GM21360 (cell line): ENCODE measurements at regions not wholly inside any gene's neighbourhood (a gene's known extent, or its start where the extent isn't known, plus 50 kb on each side); places are given as distances from the start of the nearest gene placed in this dataset.

Experiments used
- ATAC-seq: cut with Tn5 transposase; IDR thresholded peaks from one replicate; pipeline ENCODE4 v1.9.1; 2021; ENCODE audit warnings: mild to moderate bottlenecking, moderate library complexity; ENCODE audit not compliant: unreplicated experiment

DNA sequence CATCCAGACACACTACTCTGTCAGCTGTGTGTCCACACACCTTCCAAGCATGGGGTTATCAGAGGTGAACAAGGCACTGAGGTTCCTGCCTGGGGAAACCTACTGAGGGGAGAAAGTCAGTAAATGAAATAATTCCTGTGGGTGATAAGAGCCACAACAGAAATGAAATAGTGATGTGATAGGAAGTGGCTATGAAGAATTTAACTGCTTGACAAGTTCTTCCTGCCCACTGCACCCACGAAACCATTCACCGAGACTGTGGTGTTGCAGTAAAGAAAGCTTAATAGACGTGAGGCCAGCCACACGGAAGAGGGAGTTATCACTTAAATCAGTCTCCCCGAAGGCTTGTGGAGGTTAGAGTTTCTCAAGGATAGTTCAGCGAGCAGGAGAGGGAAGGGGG lies 353.1 kb downstream of the UQCRFS1 start:
- no peak for ATAC-seq

DNA sequence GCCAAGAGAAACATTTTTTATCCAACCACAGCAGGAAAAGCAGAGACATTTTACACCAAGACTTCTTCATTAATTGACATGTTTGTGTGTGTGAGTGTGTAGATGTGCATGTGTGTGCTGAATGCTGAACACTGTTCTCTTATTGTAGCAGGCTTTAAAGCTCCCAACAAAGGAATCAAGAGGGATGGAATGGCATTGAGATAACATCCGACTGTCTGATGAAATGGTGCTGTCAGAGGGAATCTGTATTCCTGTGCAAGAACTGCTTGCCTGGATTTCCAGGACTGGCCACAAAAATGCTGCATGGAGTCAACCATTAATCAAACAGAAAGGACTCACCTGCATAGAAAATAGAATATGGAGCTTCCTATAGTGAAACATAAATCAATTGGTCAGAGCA lies 354.0 kb downstream of the UQCRFS1 start:
- ATAC-seq, result no peak

DNA sequence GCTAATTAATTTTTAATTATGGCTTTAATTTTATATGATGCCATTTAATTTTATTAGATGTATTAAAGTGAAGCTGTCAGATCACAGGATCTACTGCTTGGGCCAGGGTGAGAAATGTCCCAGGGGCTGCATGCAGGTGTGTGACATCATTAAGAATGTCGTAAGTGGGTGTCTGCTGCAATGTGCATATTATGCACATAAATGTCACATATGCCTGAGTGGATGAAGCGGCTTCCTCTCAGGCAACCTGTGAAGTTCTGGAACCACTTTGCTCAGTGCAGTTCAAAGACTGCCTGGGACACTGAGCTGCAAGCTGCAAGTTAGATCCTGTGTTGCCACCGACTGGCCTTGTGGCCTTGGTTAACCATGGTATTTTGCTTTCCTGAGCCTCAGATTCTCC lies 355.0 kb downstream of the UQCRFS1 start:
- ATAC-seq, result no peak

DNA sequence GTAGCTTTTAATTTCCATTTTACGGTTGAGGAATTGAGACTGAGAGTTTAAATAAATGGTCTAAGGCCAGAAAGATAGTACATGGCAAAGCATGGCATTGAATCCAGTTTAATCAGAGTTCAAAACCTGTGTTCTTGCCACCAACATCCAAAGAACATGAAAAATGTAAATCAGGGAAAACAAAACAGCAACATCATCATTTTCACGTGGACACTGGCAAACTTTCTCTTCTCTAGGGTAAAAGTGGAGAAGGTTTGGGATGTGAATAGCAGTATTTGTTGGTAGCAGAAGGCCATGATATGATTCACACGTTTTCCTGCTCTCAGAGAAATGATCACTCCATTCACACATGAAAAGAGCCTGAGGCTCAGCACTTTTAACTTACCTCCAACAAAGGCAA lies 357.7 kb downstream of the UQCRFS1 start:
- no peak for ATAC-seq

DNA sequence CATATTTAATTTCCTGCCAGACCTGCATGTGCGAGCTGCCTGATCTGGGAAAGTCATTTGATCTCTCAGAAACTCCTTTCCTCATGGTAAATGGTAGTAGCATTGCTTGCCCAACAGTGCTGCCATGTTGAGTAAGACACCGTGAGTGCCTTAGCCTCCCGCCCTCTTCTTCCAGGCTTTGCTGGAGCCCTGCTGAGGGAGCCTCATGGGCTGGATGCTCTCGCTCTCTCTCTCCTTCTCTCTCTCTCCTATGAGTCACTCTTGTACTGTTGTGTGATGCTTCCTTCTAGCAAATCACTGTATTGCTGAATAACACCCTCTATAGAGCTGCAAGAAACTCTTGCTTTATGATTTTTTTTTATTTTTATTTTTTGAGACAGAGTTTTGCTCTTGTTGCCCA lies 365.5 kb downstream of the UQCRFS1 start:
- no peak for ATAC-seq

DNA sequence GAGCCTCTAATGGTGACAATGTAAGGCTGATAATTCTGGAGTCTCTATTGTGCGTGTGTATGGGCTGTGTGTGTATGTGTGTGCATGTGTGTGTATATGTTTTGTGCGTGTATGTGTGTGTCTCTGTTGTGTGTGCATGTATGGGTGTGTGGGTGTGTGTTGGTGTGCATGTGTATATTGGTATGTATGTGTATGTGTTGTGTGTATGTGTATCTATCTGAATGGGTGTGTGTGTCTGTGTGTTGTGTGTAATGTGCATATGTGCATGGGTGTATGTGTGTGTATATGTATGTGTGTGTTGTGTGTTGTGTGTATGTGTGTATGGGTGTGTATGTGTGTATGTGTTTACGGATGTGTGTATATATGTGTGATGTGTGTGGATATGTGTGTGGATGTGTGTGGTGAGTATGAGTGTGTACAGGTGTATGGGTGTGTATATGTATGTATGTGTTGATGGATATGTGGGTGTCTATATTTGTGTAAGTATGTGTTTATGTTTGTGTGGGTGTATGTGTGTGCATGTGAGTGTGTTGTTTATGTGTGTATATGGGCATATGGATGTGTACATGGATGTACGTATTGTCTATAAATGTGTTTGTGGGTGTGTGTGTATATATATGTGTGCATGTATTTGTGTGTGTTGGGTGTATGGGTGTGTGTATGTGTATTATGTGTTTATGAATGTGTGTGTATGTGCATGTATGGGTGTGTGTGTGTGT lies 366.7 kb downstream of the UQCRFS1 start:
- no peak for ATAC-seq

DNA sequence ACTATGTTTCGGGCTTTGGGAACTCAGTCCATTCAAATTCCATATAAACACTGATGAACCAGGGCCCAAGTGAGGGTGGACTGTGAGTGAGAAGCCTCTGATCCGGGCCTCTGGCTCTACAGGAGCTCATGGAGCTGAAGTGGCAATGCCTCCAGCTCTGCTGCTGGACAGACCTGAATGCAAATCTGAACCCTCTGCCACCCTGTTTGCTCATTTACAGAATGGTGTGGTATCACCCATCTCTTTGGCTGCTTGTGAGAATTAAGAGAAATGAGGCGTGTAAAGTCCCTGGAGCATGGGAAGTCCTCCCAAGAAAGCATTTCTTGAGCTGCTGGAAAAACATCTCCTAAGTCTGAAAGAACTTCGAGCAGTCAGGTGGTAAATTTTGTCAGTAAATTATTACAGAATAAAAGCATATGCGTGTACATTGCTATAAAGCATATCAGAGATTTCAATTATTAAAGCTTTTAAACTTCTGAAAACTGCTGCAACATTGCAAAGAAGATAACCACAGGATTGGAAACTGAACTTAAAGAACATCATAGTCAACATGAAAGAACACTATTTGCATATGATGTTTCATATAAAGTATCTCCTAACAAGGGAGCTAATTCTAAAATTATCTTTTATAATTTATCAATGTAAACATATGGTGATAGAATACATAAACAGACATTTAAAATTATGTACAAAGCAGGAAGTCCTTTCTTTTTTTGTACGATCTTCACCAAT lies 369.0 kb downstream of the UQCRFS1 start:
- ATAC-seq, result no peak

DNA sequence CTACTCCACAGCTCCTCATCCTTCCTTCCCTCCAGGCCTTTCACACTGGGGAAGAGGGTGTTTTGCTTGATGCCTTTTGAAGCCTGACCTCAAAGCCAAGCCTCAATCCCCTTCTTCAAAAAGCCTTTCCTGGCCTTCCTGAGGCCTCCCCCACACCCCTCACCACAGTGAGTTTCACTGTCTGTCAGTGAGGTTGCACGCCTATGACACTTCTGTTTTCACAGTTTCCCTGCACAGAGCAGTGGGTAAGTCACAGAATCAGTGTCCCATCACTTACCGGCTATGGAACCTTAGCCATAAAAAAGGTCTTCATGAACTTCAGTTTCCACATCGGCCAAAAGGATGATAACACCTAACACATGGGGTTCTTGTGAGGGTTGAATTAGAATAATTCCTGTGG lies 371.4 kb downstream of the UQCRFS1 start:
- ATAC-seq, result no peak

DNA sequence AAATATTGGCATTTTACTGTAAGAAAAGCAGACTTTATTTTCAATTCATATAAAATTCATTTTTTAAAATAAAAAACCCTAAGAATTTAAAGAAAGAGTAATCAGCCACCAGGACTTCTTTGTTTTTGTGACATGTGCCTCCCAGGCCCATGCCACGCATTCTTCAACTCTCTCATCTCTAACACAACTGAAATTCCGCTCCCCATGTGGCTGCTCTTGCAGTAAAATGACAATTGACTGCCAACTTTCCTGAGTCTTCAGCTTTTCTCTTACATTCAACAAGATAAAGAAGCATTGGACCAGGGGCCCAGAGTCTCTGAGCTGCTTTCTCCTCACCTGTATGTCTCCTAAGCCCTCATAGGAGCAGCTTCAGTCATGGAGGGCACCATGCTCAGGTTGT lies 372.1 kb downstream of the UQCRFS1 start:
- ATAC-seq, result no peak

DNA sequence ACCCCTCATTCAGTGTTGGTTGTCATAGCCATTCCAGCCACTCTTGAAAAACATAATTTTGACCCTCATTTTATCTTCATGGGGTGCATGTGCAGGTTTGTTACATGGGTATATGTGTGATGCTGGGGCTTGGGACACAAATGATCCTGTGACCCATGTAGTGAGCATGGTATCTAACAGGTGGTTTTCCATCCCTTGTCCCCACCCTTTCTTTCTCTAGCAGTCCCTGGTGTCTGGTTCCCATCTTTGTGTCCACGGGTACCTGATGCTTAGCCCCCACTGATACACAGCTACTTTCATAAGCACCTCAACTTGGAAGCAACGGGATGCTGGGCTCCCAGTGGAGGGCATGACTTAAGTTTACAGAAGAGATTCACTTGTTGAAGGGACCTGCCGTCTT lies 373.5 kb downstream of the UQCRFS1 start:
- ATAC-seq, result no peak

DNA sequence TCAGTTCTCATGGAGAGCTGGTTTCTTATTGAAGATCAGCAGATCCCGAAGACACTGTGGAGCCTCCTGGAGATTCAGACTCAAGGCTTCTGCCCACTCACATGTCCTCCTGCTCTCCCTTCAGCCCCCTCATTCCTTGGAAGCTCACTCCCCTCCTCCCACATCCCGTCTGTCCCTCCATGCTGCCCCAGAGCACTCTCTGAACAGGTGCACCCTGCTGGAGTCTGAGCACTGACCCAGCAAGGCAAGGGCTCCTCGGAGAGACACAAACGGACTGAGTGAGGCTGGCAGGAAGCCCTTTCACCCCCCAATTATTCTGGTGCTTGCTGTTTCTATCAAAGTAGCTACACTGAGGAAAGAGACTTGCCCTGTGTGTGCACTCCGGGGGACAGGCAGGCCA lies 374.0 kb downstream of the UQCRFS1 start:
- ATAC-seq, result no peak

DNA sequence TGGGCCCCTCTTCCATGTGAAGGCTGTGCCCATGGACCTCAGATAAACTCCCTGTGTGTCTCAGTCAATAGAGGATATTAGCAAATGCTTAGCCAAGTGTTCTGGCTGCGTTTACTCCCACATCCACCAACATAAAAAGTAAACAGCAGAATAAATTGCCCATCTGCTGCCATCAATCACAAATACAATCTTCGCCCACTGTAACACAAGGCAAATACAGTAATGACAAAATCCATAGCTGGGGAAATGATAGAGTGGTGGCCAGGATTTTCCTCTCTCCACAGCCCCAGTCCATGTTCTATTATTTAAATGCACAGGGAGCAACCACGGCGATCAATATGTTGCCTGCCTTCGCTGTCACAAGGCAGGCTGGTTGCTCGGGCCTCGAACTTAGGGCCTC lies 376.5 kb downstream of the UQCRFS1 start:
- no peak for ATAC-seq

DNA sequence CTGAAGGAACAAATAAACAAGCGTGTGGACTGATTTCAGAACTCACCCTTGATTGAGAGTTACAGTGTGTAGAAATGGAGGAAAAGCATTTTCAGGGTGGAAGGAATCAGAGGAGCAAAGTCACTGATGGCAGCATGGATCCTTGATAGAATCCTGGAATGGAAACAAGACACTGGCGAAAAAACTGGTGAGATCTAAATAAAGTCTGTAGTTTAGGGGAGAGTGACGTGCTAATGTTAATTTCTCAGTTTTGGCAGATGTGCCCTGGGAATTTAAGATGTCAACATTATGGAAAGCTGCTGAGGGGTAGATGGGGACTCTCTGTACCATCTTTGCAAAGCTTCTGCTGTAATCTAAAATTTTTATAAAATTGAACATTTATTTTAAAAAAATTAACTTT lies 378.0 kb downstream of the UQCRFS1 start:
- ATAC-seq, result no peak

DNA sequence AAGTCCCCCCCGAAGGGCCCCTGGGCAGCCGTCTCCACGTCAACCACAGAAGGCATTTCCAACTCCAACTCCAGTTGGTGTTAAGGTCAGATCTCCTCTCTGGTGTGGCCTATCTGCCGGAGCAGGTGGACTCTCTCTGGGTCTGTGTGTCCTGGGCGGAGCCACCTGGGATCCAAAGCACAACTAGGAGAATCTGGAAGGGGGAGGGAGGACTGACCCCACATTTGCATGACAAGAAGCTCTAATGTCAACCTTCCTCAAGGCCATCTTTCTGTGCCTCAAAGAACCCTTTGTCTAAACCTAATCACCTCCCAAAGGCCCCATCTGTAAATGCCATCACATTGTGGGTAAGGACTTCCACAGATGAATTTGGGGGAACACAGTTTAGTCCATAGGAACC lies 381.5 kb downstream of the UQCRFS1 start:
- ATAC-seq, result no peak

DNA sequence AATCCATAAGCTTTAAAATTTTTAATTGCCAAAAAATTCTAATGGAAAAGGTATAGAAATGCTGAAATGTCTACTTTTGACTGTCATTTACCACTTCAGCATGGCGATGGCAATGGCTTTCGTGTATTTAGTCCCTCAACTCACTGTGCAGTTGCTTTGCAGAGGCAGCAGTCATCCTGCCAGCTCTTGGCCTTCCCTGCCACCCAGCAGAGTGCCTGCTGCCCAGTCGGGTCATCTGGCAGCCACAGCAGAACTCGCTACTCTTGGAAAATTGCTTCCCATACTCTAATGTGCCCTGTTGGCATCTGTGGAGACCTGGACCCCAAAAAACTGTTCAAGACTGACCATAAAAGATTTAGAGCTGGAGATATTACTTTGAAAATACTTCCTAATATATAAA lies 383.2 kb downstream of the UQCRFS1 start:
- ATAC-seq, result no peak

DNA sequence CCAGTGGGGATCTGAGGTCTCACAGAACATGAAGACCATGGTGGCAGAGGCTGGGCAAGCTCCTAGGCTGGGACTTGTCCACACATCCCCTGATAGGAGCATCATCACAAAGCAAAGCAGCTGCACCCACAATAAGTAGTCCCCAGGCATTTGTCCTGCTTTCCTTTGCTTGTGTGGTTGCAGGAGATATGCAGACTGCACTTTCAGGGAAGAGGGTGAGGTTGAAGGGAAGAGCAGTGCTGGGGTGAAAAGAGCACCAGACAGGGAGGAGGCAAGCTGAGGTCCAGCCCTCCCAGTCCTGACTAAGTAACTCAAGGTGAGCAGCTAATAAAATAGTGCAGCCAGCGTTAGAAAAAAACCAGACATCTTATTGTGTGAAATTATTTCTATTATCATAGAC lies 383.6 kb downstream of the UQCRFS1 start:
- no peak for ATAC-seq

DNA sequence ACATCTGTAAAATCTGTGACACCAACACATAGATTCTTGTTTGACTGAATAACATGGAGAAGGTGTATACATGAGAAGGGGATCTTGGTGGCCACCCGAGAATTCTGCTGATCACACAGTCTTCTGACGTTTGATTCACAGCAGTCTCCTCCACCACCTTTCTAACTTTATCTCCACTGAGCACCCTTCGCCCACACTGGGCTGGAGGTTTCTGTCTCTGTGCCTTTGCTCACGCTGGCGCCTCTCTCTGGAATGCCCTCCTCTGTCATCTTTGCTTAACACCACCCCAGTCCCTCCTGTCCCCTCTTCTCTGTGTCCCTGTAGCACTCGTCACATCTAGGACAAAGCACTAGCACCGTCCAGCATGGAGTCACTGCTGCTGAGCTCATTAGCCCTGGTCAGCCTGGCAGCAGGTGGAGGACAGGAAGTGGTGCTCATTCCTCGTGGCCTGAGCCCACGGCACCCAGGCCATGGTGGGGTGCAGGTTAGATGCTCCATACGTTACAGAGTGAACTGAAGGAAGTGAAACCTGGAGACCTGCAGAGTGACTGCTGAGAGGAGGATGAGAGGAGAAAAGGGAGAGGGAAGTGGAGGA lies 384.6 kb downstream of the UQCRFS1 start:
- ATAC-seq, result no peak

DNA sequence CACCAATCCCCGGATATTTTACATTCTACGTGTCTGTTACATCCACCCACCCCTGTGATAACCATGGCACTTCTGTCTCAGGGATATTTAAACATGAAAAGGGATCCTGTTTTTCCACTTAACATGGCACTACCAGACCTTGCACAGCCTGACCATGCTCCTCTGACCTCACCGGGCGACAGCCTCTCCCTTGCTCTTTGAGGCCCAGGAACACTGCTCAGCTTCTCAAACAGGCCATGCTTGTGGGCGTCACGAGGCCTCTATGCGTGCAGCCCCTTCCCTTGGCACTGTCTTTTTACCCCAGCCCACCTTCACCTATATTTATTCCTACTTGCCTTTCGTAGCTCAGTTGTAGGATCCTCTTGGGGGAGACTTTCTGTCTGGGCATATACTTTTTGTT lies 385.6 kb downstream of the UQCRFS1 start:
- no peak for ATAC-seq

DNA sequence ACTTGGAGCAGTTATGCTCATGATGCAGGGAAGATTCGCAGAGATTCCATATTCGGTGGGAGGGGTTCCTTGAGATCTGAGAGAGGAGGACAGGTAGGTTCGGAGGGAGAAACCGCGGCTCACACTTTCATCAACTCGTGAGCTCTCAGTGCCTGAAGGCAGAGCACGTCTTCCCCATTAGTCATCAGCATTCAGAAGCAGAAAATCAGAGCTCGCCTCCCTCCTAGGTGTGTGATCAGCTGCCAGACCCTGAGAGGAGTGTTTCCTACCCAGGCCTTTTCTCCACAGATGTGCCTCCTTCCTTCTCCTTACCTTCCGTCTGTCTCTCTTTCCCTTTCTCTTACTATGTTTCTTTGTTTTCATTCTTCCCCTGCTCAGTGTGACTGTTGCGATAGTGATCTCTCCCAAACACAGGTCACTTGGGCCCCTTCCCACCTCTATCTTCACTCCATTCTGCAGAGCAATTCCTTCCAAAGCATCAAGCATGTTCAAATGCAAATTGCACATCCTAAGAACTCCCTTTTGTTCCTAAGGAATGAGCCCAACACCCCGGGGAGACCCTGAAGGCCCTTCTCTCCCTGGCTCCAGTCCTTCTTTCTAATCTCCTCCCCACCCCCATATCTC lies 389.5 kb downstream of the UQCRFS1 start:
- no peak for ATAC-seq

DNA sequence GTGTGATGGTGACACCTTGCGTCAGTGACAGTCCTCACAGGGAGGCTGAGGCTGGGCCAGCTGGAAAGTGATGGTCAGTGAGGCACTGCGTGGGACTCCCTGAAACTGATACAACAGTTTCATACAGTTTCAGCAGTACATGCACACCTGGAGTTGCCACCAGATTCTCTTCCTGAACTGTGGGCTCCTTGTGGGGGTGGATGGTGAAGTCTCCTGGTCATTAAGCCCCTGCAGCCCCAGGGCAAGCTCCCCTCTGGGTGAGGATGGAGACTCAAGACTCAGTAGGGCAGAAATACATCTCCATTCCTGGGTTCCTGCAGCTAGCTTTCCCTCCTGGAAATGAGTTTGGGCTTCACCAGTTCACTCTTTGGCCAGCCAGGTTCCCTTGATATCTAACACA lies 392.7 kb downstream of the UQCRFS1 start:
- ATAC-seq, result no peak

DNA sequence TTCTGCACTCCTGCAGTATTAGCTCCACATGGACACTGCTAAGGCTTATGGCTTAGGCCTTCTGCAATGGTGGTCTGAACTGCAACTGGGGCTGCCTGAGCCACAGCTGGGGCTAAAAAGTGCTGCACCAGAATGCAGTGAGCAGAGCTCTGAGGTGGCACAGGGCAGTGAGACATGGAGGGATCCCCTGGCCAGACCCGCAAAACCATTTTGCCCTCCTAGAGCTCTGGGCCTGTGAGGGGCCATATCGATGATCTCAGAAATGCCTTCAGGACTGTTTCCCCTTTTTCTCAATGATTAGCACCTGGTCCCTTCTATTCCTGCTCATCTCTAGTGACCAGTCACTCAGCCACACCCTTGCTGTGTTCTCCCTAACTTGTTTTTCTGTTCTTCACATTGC lies 397.7 kb downstream of the UQCRFS1 start:
- ATAC-seq, result no peak

DNA sequence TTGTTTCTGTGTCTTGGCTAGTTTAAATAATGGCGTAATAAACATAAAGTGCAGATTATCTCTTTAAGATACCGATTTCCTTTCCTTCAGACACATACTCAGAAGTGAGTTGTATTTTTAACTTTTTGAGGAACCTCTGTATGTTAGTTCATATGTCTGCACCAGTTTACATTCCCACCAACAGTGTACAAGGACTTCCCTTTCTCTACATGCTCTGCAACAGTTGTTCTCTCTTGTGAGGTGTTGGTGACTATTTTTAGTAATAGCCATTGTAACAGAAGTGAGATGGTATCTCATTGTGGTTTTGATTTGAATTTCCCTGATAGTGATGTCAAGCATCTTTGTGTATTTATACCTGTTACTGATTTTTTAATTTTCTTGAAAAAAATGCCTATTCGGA lies 418.6 kb downstream of the UQCRFS1 start:
- ATAC-seq, result no peak
